ENCODE measurements at regions not wholly inside any gene's neighbourhood (a gene's known extent, or its start where the extent isn't known, plus 50 kb on each side); places are given as distances from the start of the nearest gene placed in this dataset.

GRCh38 chr16:64791756-64792155 lies 330.1 kb downstream of the CDH11 start:
- Histone ChIP-seq H3K27ac (ENCODE audit: low read length) (no peak overlapping the region), H3K4me1 (ENCODE audit: control insufficient read depth, insufficient read depth, low read length) (no peaks in the 10 kb centered on the region), H3K9me3 (ENCODE audit: control insufficient read depth, insufficient read depth, low read length) (no peaks in the 10 kb centered on the region), H3K27me3 (ENCODE audit: control insufficient read depth, insufficient read depth, low read length) (no peaks in the 10 kb centered on the region), H3K4me3 (ENCODE audit: low read length) (no peak overlapping the region), H3K36me3 (ENCODE audit: control insufficient read depth, insufficient read depth, low read length) (no peaks in the 10 kb centered on the region)
- Mint-ChIP-seq H3K4me1 (no peaks in the 10 kb centered on the region), H3K27me3 (ENCODE audit: low read depth in 2 of 2) (no peaks in the 10 kb centered on the region), H3K36me3 (no peaks in the 10 kb centered on the region), H3K27ac (no peak overlapping the region), H3K9me3 (peaks cover 6 to 9% of the 10 kb centered on the region in 2 donors), H3K4me3 (no peak overlapping the region)
- WGBS (ENCODE audit: insufficient coverage): 74% methylated on average over 2 of the region's 2 CpGs
- ATAC-seq (no peak), DNase-seq (no peak)
- intact Hi-C loops (cut with micrococcal nuclease): no loop called here
- TF ChIP-seq CTCF (IDR thresholded peaks at IDR 0.05): no peak

- H3K4me3 ChIP-seq (ENCODE audit: low read length): no peak overlapping the region
- no peaks in the 10 kb centered on the region for H3K36me3 Mint-ChIP-seq
Observed at GRCh38 chr16:64784635-64785034, 337.2 kb downstream of the CDH11 start.

GRCh38 chr16:64782484-64782883 lies 339.4 kb downstream of the CDH11 start:
- Mint-ChIP-seq H3K4me1 (no peaks in the 10 kb centered on the region), H3K27me3 (ENCODE audit: low read depth in 2 of 2) (no peaks in the 10 kb centered on the region), H3K36me3 (no peaks in the 10 kb centered on the region), H3K9me3 (peaks cover 4 to 7% of the 10 kb centered on the region in 2 donors), H3K4me3 (no peak overlapping the region), H3K27ac (no peak overlapping the region)
- no peaks in the 10 kb centered on the region for H3K9me3 ChIP-seq (ENCODE audit: control insufficient read depth, insufficient read depth, low read length)
- H3K4me3 ChIP-seq (ENCODE audit: low read length): no peak overlapping the region
- no peak for DNase-seq
- H3K27me3 ChIP-seq (ENCODE audit: control insufficient read depth, insufficient read depth, low read length): no peaks in the 10 kb centered on the region
- WGBS (ENCODE audit: insufficient coverage): 70% methylated on average over 2 of the region's 2 CpGs
- H3K36me3 ChIP-seq (ENCODE audit: control insufficient read depth, insufficient read depth, low read length): no peaks in the 10 kb centered on the region
- intact Hi-C loops (cut with micrococcal nuclease): no loop called here
- no peak for ATAC-seq
- H3K27ac ChIP-seq (ENCODE audit: low read length): no peak overlapping the region
- H3K4me1 ChIP-seq (ENCODE audit: control insufficient read depth, insufficient read depth, low read length): no peaks in the 10 kb centered on the region
- TF ChIP-seq CTCF (IDR thresholded peaks at IDR 0.05): no peak

More at GRCh38 chr16:64784635-64785034, 337.2 kb downstream of the CDH11 start:
- Mint-ChIP-seq H3K9me3 (peaks cover 5 to 8% of the 10 kb centered on the region in 2 donors), H3K4me3 (no peak overlapping the region), H3K4me1 (no peaks in the 10 kb centered on the region), H3K27me3 (ENCODE audit: low read depth in 2 of 2) (no peaks in the 10 kb centered on the region), H3K27ac (no peak overlapping the region)
- 100% methylated on average over 1 of the region's 2 CpGs for WGBS (ENCODE audit: insufficient coverage)
- TF ChIP-seq CTCF (IDR thresholded peaks at IDR 0.05): no peak
- Histone ChIP-seq H3K27me3 (ENCODE audit: control insufficient read depth, insufficient read depth, low read length) (no peaks in the 10 kb centered on the region), H3K36me3 (ENCODE audit: control insufficient read depth, insufficient read depth, low read length) (no peaks in the 10 kb centered on the region), H3K9me3 (ENCODE audit: control insufficient read depth, insufficient read depth, low read length) (no peaks in the 10 kb centered on the region), H3K4me1 (ENCODE audit: control insufficient read depth, insufficient read depth, low read length) (no peaks in the 10 kb centered on the region), H3K27ac (ENCODE audit: low read length) (no peak overlapping the region)
- no peak for DNase-seq
- intact Hi-C loops (cut with micrococcal nuclease): no loop called here
- ATAC-seq: no peak

- H3K4me3 Mint-ChIP-seq: no peak overlapping the region
- H3K36me3 ChIP-seq (ENCODE audit: control insufficient read depth, insufficient read depth, low read length): no peaks in the 10 kb centered on the region
- H3K27me3 ChIP-seq (ENCODE audit: control insufficient read depth, insufficient read depth, low read length): no peaks in the 10 kb centered on the region
- WGBS (ENCODE audit: insufficient coverage): 71% methylated on average over 1 of the region's 3 CpGs
- H3K9me3 Mint-ChIP-seq: peaks cover 2% of the 10 kb centered on the region in 2 donors
- no peak overlapping the region for H3K4me3 ChIP-seq (ENCODE audit: low read length)
- no peak overlapping the region for H3K27ac Mint-ChIP-seq
- intact Hi-C loops (cut with micrococcal nuclease): no loop called here
- TF ChIP-seq CTCF (IDR thresholded peaks at IDR 0.05): no peak
- H3K27ac ChIP-seq (ENCODE audit: low read length): no peak overlapping the region
- ATAC-seq: no peak
- no peaks in the 10 kb centered on the region for H3K27me3 Mint-ChIP-seq (ENCODE audit: low read depth in 2 of 2)
- no peaks in the 10 kb centered on the region for H3K9me3 ChIP-seq (ENCODE audit: control insufficient read depth, insufficient read depth, low read length)
- no peaks in the 10 kb centered on the region for H3K4me1 Mint-ChIP-seq
- H3K36me3 Mint-ChIP-seq: no peaks in the 10 kb centered on the region
- no peaks in the 10 kb centered on the region for H3K4me1 ChIP-seq (ENCODE audit: control insufficient read depth, insufficient read depth, low read length)
- DNase-seq: no peak
Observed at GRCh38 chr16:64780445-64780844, 341.4 kb downstream of the CDH11 start.

Measured in natural killer cell (primary cell).